ENCODE measurements at regions not wholly inside any gene's neighbourhood (a gene's known extent, or its start where the extent isn't known, plus 50 kb on each side); places are given as distances from the start of the nearest gene placed in this dataset.
"Not testable (repeated sequence)": the region's sequence is repeated elsewhere in the genome, so short reads cannot be mapped to it uniquely, and the experiment has no call there.

DNA sequence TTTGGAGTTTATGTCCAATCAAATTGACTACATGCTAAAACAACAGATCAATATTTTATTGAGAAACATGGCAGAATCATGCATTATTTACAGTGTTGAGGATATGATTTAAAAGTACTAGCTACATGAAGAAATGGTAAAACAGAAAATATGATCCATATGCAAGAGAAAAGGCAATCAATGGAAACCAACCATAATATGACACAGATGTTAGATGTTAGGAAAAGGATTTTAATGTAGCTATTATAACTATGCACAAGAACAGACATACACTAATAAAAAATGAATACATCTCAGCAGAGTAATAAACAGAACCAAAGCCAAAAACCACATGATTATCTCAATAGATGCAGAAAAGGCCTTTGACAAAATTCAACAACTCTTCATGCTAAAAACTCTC, 166.2 kb upstream of the CACNA2D1 start:
- Histone ChIP-seq H3K36me3 (ENCODE audit: control insufficient read depth, insufficient read depth, low read length) (no peaks in the 10 kb centered on the region), H3K27me3 (ENCODE audit: control insufficient read depth, insufficient read depth, low read length) (no peaks in the 10 kb centered on the region)
- TF ChIP-seq, protein P1, sequence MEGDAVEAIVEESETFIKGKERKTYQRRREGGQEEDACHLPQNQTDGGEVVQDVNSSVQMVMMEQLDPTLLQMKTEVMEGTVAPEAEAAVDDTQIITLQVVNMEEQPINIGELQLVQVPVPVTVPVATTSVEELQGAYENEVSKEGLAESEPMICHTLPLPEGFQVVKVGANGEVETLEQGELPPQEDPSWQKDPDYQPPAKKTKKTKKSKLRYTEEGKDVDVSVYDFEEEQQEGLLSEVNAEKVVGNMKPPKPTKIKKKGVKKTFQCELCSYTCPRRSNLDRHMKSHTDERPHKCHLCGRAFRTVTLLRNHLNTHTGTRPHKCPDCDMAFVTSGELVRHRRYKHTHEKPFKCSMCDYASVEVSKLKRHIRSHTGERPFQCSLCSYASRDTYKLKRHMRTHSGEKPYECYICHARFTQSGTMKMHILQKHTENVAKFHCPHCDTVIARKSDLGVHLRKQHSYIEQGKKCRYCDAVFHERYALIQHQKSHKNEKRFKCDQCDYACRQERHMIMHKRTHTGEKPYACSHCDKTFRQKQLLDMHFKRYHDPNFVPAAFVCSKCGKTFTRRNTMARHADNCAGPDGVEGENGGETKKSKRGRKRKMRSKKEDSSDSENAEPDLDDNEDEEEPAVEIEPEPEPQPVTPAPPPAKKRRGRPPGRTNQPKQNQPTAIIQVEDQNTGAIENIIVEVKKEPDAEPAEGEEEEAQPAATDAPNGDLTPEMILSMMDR (IDR thresholded peaks at IDR 0.05; ENCODE audit: insufficient read depth, low read length, poor library complexity, severe bottlenecking): no peak

DNA sequence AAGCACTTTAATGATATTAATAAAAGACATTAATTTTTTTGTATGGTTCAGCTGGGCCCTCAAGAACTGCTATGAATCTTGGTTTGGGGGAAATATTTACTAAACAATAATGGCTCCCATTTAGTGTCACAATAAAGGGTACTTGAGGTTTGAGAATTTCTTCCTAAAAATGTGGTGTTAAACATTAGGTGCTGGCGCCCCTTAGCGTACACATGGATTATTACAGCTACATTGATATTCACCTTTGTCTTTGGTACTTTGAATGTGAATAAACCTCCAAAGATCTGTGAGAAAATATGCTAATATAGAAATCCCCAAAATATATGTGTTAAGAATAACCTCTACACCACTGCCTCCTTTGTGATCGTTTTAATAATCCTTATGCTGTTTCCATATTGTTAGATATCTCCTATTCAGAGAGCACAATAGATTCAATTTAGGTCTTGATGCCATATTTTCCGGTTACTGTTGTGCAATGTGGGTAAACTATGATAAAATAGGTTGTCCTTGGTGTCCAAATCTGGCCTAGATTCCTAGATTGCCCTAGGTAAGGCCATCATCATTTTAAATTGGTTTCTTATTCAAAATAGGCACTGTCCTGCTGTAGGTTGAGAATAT, 161.8 kb upstream of the CACNA2D1 start:
- H3K4me3 ChIP-seq (ENCODE audit: low read depth, low read length): no peak overlapping the region
- no peak for DNase-seq (ENCODE audit: low read depth)
- H3K27me3 ChIP-seq (ENCODE audit: control insufficient read depth, insufficient read depth, low read length): no peaks in the 10 kb centered on the region
- TF ChIP-seq, protein P1 (IDR thresholded peaks at IDR 0.05; ENCODE audit: insufficient read depth, low read length, poor library complexity, severe bottlenecking): peak; percentile 72
- no peaks in the 10 kb centered on the region for H3K36me3 ChIP-seq (ENCODE audit: control insufficient read depth, insufficient read depth, low read length)

More for the DNA sequence above, 166.2 kb upstream of the CACNA2D1 start:
- H3K4me3 ChIP-seq (ENCODE audit: low read depth, low read length): no peak overlapping the region
- DNase-seq (ENCODE audit: low read depth): no peak

DNA sequence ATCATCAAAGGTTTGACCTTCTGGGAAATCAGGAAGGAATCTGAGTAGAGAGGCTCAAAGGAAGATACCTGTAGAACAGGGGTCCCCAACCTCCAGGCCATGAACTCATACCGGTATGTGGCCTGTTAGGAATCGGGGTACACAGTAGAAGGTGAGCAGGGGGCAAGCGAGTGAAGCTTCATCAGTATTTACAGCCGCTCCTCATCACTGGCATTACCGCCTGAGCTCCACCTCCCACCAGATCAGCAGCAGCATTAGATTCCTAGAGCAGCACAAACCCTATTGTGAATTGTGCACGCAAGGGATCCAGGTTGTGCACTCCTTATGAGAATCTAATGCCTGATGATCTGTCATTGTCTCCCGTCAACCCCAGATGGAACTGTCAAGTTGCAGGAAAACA, 158.5 kb upstream of the CACNA2D1 start:
- no peak for DNase-seq (ENCODE audit: low read depth)

DNA sequence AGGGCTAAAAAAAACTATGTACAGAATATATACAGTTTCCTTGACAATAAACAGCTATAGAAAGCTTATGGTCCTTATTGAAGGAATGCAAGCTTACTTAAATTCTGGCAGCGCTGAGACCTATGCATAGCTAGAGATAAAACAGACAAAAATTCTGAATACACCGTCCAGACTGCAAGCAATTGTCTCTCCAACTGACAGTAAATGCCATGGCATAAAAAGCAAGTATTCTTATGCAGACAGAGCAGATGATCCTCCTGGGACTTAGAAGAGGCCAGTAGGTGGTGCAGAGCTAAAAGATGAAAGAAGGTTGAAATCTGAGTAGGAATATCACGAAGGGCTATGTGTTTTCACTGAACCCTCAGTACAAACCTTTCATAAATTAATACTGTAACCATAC, 157.0 kb upstream of the CACNA2D1 start:
- TF ChIP-seq, protein P1 (IDR thresholded peaks at IDR 0.05; ENCODE audit: insufficient read depth, low read length, poor library complexity, severe bottlenecking): peak; percentile 5
- no peak for DNase-seq (ENCODE audit: low read depth)
- Histone ChIP-seq H3K36me3 (ENCODE audit: control insufficient read depth, insufficient read depth, low read length) (no peaks in the 10 kb centered on the region), H3K27me3 (ENCODE audit: control insufficient read depth, insufficient read depth, low read length) (no peaks in the 10 kb centered on the region), H3K4me3 (ENCODE audit: low read depth, low read length) (no peak overlapping the region)

More for the DNA sequence above, 158.5 kb upstream of the CACNA2D1 start:
- no peaks in the 10 kb centered on the region for H3K36me3 ChIP-seq (ENCODE audit: control insufficient read depth, insufficient read depth, low read length)
- no peak overlapping the region for H3K4me3 ChIP-seq (ENCODE audit: low read depth, low read length)
- no peaks in the 10 kb centered on the region for H3K27me3 ChIP-seq (ENCODE audit: control insufficient read depth, insufficient read depth, low read length)
- TF ChIP-seq, protein P1 (IDR thresholded peaks at IDR 0.05; ENCODE audit: insufficient read depth, low read length, poor library complexity, severe bottlenecking): no peak

DNA sequence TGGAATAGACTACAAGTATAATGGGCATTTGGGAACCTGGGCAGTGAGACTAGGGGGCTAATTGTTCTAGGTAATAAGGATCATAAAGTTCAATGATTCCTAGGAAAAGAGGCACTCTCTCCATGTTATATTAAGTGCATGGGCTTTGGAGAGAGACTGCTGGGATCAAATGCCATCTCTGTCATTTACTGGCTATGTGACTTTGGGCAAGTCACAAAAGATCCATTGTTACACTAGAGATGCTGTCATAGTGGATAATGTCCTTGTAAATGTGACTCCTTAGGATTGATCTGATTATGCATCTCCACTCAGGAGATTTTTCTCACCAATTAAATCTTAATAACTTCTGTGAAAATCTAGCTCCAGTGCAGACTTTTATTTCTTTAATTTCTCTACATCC, 156.3 kb upstream of the CACNA2D1 start:
- no peak for DNase-seq (ENCODE audit: low read depth)
- H3K27me3 ChIP-seq (ENCODE audit: control insufficient read depth, insufficient read depth, low read length): no peaks in the 10 kb centered on the region
- TF ChIP-seq, protein P1 (IDR thresholded peaks at IDR 0.05; ENCODE audit: insufficient read depth, low read length, poor library complexity, severe bottlenecking): no peak
- H3K36me3 ChIP-seq (ENCODE audit: control insufficient read depth, insufficient read depth, low read length): no peaks in the 10 kb centered on the region
- no peak overlapping the region for H3K4me3 ChIP-seq (ENCODE audit: low read depth, low read length)

DNA sequence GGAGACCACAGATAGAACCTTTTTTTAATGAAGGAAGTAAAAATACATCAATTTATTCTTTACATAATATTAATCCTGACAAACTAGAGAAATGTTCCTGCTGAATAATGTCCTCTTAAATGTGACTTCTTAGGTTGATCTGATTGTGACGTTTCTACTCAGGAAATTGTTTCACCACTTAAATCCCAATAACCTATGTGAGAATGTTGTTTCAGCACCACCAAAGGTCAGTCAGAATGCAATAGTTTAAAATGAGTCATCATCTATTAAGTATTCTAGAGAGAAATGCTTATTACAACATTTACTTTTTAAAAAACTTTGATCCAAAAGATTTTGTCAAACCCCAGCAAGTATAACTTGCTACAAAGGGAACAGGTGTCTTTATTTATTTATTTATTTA, 155.4 kb upstream of the CACNA2D1 start:
- Histone ChIP-seq H3K36me3 (ENCODE audit: control insufficient read depth, insufficient read depth, low read length) (no peaks in the 10 kb centered on the region), H3K4me3 (ENCODE audit: low read depth, low read length) (no peak overlapping the region), H3K27me3 (ENCODE audit: control insufficient read depth, insufficient read depth, low read length) (no peaks in the 10 kb centered on the region)
- no peak for DNase-seq (ENCODE audit: low read depth)
- TF ChIP-seq, protein P1 (IDR thresholded peaks at IDR 0.05; ENCODE audit: insufficient read depth, low read length, poor library complexity, severe bottlenecking): no peak

DNA sequence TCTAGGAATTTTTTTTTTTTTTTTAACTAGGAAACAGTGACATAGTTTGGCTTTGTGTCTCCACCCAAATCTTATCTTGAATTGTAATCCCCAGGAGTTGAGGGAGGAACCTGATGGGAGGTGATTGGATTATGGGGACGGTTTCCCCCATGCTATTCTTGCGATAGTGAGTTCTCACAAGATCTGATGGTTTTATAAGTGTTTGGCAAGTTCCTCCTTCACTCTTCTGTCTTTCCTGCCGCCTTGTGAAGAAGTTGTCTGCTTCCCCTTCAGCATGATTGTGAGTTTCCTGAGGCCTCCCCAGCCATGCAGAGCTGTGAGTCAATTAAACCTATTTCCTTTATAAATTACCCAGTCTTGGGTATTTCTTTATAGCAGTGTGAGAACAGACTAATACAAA, 152.2 kb upstream of the CACNA2D1 start:
- not testable (repeated sequence) for DNase-seq (ENCODE audit: low read depth); H3K36me3 ChIP-seq (ENCODE audit: control insufficient read depth, insufficient read depth, low read length); H3K4me3 ChIP-seq (ENCODE audit: low read depth, low read length); H3K27me3 ChIP-seq (ENCODE audit: control insufficient read depth, insufficient read depth, low read length)

All from kidney epithelial cell (primary cell).